ENCODE measurements at regions not wholly inside any gene's neighbourhood (a gene's known extent, or its start where the extent isn't known, plus 50 kb on each side); places are given as distances from the start of the nearest gene placed in this dataset.

GRCh38 chr22:27148886-27149470, 491.6 kb downstream of the MIAT start:
- DNase-seq (ENCODE audit: low spot score): no peak

- DNase-seq (ENCODE audit: low spot score): no peak
Measured at GRCh38 chr22:27149921-27150543, 492.6 kb downstream of the MIAT start.

DNA sequence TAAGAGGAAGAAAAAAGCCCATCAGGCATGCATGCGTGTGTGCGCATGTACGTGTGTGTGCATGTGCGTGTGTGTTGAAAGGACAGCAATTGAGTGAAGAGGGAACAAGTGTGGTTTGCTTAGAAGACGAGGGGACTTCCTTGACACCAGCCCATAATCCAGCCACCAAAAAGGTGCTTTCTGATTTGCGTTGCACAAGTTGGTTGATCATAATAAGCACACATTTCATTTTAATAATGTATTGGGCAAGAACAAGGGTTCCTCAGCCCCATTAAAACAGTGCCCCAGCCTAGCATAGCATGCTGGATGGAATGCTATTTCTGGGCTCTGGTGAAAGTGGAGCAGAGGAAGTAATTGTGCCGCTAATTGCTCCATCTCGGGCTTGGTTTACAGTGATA, 493.2 kb downstream of the MIAT start:
- DNase-seq (ENCODE audit: low spot score): no peak

- DNase-seq (ENCODE audit: low spot score): no peak
Measured at GRCh38 chr22:27151407-27151806, 494.0 kb downstream of the MIAT start.

DNA sequence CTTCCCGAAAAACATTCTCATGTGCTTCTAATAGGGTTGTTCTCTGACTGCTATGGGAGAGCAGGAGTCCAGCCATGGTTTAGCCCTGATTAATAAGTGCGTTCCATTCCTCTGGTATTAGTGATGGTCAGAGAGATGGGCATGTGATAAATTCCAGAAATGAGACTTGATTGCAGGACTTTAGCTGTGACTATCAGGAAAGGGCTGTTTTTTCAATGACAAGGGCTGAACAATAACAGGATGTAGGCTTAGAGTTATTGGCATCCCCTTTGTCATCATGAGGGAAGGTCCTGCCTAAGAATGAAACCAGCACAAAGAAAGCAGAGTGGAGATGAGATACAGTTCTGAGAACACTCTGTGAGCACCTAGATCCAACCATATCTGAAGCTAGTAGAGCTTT, 494.6 kb downstream of the MIAT start:
- no peak for DNase-seq (ENCODE audit: low spot score)

- no peak for DNase-seq (ENCODE audit: low spot score)
Measured at GRCh38 chr22:27152883-27153282, 495.5 kb downstream of the MIAT start.

- DNase-seq (ENCODE audit: low spot score): no peak
Measured at GRCh38 chr22:27153386-27153785, 496.0 kb downstream of the MIAT start.

- no peak for DNase-seq (ENCODE audit: low spot score)
Measured at GRCh38 chr22:27154717-27155116, 497.3 kb downstream of the MIAT start.

DNA sequence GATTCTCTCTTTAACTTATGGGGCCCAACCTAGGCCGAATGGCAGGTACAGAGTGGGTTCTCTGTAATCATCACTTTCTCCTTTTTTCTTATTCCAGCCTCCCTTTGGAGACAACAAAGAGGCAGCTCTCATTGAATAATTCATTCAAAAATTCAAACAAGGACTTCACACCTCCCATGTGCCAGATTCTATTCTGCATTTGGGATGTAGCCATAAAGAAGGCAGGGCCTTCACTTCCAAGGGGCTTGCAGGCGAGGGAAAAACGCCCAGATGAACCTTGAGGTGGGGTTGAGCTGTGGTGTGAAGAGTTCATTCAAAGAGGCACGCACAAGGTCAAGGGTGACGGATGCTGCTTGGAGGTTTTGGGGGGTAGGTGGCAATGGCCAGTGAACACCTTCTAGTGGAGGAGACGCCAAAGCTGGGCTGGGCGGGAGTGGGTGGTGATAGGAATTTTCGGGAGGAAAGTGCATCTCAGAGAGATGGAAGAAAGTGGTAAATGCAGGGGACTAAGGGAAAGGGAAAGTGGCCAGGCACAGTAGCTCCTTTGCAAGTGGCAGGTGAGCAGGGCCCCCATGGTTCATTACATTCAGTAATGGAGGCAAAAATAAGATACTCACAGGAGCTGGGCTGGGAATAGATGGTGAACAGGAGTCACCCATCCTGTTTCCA, 499.6 kb downstream of the MIAT start:
- DNase-seq (ENCODE audit: low spot score): no peak

DNA sequence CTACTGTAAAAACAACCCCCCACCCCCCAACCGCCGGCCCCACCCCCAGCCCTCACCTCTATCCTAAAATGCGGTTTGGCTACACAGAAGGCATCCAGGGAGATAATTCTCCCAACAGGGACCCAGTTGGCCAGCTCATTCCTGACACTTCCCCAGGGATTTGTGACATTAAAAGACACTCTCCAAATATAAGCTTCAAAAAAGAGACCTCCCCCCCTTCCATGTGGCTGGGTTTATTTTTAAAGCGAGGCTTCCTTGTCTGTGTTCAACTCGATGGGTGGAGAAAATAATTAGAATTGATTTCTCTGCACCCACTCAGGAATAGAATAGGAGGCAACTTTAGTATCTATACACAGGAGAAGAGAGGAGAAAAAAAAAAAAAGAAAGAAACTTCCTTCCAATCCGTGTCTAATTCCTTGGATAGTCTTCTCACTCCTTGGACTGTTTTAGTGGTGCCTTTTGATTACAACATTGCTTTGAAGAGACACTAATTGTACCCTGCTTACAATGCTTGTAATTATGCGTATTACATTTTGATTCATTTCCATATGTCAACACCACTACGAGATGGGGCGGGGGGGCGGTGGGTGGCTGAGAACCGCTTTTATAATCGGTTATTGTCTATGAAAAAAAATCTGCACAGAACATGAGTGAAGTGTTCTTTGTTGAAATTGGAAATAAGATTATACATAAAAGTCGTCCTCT, 500.4 kb downstream of the MIAT start:
- no peak for DNase-seq (ENCODE audit: low spot score)

DNA sequence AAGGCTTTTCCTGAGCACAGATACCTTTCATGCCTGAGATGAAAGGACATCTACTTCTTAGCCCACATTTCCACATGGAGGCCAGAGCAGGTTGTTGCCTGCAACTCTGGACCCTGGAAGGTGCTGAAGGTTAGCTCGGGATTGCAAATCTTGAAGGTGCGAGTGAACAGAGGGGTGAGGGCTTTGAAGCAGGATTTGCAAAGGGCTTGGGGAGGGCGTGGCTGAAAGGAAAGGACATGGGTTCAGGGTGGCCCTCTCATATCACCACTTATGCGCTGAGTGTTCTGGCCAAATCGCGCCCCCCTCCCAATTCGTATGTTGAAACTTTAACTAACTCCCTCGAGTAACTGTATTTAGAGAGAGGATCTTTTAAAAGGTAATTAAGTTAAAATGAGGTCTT, 501.6 kb downstream of the MIAT start:
- no peak for DNase-seq (ENCODE audit: low spot score)

- no peak for DNase-seq (ENCODE audit: low spot score)
Measured at GRCh38 chr22:27159716-27160295, 502.4 kb downstream of the MIAT start.

DNA sequence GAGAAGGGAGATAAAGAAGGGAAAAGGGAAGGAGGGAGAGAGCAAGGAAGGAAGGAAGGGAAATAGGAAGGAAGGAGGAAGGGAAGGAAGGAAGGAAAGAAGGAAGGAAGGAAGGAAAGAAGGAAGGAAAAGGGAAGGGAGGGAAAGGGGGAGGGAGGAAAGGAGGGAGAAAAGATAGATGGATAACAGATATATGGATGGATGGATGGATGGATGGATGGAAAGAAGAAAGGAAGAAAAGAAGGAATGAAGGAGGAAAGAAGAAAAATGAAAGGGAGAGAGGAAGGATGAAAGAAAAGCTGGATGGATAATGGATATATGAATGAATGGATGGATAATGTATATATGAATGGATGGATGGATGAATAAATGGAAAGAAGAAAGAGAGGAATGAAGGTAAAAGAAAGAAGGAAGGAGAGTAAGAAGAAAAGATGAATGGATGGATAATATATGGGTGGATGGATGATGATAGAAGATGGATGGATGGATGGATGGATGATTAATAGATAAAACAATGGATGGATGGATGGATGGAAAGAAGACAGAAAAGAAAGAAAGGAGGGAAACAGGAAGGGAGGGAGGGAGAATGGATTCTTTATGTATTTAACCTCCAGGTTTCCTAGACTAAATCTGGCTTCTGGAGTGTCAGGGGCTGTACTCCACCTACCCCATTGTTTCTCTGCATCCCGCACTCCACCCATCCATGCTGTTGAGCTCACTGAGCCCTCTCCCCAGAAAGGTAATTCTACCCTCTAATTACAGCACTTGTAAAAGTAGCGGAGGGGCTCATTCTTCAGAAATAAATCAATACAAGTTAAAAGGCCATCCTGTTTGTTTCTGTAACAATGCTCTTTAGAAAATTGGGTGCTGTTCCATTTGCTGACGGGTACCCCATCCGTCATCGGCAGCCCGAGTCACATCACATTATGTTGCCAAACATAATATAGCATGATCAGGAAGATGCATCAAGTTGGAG, 506.1 kb downstream of the MIAT start:
- no peak for DNase-seq (ENCODE audit: low spot score)

- DNase-seq (ENCODE audit: low spot score): no peak
Measured at GRCh38 chr22:27164781-27165503, 507.6 kb downstream of the MIAT start.

- no peak for DNase-seq (ENCODE audit: low spot score)
Measured at GRCh38 chr22:27168681-27169080, 511.3 kb downstream of the MIAT start.

DNA sequence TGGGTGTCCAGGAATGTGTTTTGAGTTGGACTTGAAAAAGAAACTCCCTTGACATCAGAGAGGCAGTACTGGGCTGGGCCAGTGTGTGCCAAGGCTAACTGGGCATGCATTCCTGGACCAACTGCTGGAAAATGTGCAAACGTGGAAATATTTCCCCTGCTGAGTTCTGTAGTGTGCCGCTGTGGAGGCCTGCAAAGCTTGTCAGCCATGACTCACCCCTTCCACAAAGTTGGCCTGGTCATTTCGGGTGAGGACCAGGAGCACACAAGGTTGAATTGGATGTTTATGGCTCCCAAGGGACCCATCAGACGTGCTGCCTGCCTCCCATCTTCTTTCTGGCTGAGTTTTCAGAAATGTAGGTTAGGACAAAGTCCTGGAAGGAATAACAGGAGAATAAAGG, 513.1 kb downstream of the MIAT start:
- DNase-seq (ENCODE audit: low spot score): no peak

- DNase-seq (ENCODE audit: low spot score): no peak
Measured at GRCh38 chr22:27171212-27171611, 513.8 kb downstream of the MIAT start.

DNA sequence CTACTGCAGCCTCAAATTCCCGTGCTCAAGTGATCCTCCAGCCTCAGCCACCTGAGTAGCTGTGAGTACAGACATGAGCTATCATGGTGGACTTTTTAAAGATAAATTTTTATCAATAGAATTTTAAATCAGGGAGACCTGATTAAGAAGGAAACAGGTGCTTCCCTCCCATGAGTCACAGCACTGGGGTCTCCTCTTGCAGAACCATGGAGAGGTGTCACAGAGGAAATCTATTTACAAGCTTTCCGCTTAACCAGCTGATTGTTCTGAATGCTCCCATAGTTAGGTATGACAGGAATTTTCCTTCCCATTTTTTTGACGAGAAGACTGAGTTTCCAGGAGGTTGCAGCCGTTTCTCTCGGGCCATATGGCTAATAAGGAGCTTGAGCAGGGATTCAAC, 516.1 kb downstream of the MIAT start:
- no peak for DNase-seq (ENCODE audit: low spot score)

DNA sequence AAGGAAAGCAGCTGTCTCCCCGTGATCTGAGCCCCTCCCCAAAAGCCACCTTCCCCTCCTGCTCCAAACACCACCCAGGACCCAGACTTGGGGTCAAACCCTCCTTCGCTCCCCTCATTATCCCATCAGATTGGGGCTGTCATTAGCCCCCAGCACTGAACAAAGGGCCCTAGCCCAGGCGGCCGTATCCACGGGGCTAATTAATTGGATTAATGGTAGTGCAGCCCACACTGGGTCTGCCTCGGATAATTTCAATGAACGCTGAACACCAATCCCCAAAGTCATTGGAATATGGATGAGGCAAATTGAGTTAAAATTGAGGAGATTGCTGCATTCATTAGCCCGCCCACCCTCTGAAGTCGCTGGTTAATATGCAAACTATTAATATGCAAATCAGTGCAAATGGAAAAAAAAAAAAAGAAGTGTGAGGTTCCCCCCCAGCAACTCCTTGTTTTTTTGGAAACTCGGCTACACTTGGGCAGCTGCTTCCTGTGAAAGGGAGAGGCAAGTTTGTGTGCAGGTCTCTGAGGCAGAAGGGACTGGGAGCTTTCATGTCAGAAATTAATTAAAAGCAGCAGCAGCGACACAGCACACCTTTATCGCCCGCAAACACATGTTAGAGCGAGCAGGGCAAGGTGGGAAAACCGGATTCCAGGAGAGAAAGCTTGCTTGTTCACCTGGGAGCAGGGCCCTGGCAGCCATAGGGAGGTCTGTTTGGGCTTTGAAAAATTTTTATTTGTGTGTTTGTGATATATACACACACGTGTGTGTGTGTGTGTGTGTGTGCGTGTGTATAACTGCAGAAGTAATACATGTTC, 517.8 kb downstream of the MIAT start:
- no peak for DNase-seq (ENCODE audit: low spot score)

GRCh38 chr22:27175974-27176373, 518.6 kb downstream of the MIAT start:
- DNase-seq (ENCODE audit: low spot score): no peak
